Gastroesophageal sphincter (tissue), 4 donors: ENCODE measurements at regions not wholly inside any gene's neighbourhood (a gene's known extent, or its start where the extent isn't known, plus 50 kb on each side); places are given as distances from the start of the nearest gene placed in this dataset.

Source experiments
- ATAC-seq: fragments of 150-250 bp; one replicate; pipeline ENCODE4 v1.9.1; 2016; ENCODE audit warnings: mild to moderate bottlenecking, moderate library complexity
- H3K27ac ChIP-seq, 4 donors: fragments of 200-600 bp; sonication (generic) in 3 of 4; 1 replicate in 3 of 4; 2 replicates in 1 of 4; pipeline ENCODE4 v1.5.1; 2016 to 2019
- H3K27me3 ChIP-seq: fragments of 200-600 bp; sonication (generic); one replicate; pipeline ENCODE4 v1.5.1; 2019
- H3K36me3 ChIP-seq, 2 donors: fragments of 200-600 bp; sonication (generic); one replicate each; pipeline ENCODE4 v1.5.1; 2019; ENCODE audit warnings: control low read depth in 1 of 2
- H3K4me1 ChIP-seq, 3 donors: fragments of 200-600 bp; sonication (generic); 1 replicate in 2 of 3; 2 replicates in 1 of 3; pipeline ENCODE4 v1.5.1; 2016 to 2019; ENCODE audit warnings: control low read depth in 2 of 3
- H3K4me3 ChIP-seq, 2 donors: fragments of 200-600 bp; sonication (generic); one replicate each; pipeline ENCODE4 v1.5.1; 2019; ENCODE audit warnings: mild to moderate bottlenecking in 1 of 2, moderate library complexity in 1 of 2
- H3K9me3 ChIP-seq, 3 donors: fragments of 200-600 bp; sonication (generic); one replicate each; pipeline ENCODE4 v1.5.1; 2017 to 2019; ENCODE audit warnings: control low read depth in 2 of 3
- CTCF ChIP-seq, 4 experiments: fragments of 200-600 bp in 2 of 4; fragments of 450-650 bp in 2 of 4; sonication (generic) in 1 of 4; IDR thresholded peaks; one replicate each; pipeline ENCODE4 v1.5.1; 2017 to 2019; ENCODE audit warnings: antibody characterized with exemption in 4 of 4, mild to moderate bottlenecking in 2 of 4, moderate library complexity in 2 of 4
- EP300 ChIP-seq: sonication (generic); formaldehyde crosslinking; IDR thresholded peaks from one replicate; pipeline ENCODE4 v1.6.1; 2017; ENCODE audit warnings: antibody characterized with exemption, mild to moderate bottlenecking
- POLR2A ChIP-seq, 2 donors: fragments of 450-650 bp; IDR thresholded peaks; one replicate each; pipeline ENCODE4 v1.6.1; 2017; ENCODE audit warnings: antibody characterized with exemption in 2 of 2, mild to moderate bottlenecking in 2 of 2, moderate library complexity in 1 of 2
- POLR2AphosphoS5 ChIP-seq: sonication (generic); formaldehyde crosslinking; IDR thresholded peaks from one replicate; pipeline ENCODE4 v1.6.1; 2017; ENCODE audit warnings: antibody characterized with exemption
- WGBS, 2 donors: methylation state at CpG; one replicate each; pipeline ENCODE4 v1.1.5; 2018; ENCODE audit warnings: low coverage in 1 of 2; 5-methylcytosine and 5-hydroxymethylcytosine counted together

DNA sequence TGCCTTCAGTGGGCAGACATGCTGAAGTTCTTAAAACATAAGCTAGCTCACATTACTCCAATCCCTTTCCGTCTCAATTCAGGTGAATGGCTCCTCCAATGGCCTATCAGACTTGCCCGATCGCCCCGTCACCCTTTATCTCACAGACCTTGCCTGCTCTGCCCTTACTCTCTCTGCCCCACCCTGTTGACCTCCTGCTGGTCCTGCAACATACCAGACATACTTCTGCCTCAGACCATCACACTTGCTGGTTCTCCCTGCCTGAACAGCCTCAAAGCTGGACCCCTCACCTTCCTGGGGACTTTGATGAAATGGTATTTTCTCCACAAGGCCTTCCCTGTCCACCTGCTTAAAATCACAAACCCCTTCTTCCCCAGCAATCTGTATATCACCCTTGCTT, 340.1 kb upstream of the NR3C2 start:
- no peaks in the 10 kb centered on the region for H3K36me3 ChIP-seq
- H3K27ac ChIP-seq, result no peak overlapping the region
- H3K9me3 ChIP-seq, result no peaks in the 10 kb centered on the region
- TF ChIP-seq POLR2AphosphoS5, result no peak
- TF ChIP-seq POLR2A (IDR thresholded peaks at IDR 0.05), result no peak
- TF ChIP-seq CTCF (IDR thresholded peaks at IDR 0.05), result no peak
- no peak for TF ChIP-seq EP300
- H3K4me3 ChIP-seq, result no peak overlapping the region
- WGBS, 2 donors, result 84% methylated on average over 4 of the region's 4 CpGs; no CpG with 5 or more reads in 1 of the 2 donors
- no peaks in the 10 kb centered on the region for H3K27me3 ChIP-seq
- no peak for ATAC-seq
- peaks cover 0 to under 1% (median 0%) of the 10 kb centered on the region in 3 donors for H3K4me1 ChIP-seq

DNA sequence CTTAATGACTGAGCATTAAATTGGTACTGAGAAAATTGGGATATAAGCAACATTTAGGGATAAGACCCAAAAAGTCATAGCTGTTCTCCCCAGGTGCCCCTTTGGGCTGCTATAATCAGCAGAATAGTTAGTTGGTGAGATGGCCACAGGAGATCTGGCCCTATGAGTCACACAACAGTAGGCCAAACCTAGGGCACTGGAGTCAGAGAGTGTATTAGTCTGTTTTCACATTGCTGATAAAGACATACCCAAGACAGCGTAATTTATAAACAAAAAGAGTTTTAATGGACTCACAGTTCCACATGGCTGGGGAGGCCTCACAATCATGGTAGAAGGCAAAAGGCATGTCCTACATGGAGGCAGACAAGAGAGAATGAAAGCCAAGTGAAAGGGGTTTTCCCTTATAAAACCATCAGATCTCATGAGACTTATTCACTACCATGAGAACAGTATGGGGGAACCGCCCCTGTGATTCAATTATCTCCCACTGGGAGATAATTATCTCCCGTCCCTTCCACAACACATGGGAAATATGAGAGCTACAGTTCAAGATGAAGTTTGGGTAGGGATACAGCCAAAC, 338.3 kb upstream of the NR3C2 start:
- Histone ChIP-seq H3K27ac (no peak overlapping the region), H3K9me3 (no peaks in the 10 kb centered on the region), H3K27me3 (no peaks in the 10 kb centered on the region), H3K36me3 (no peaks in the 10 kb centered on the region), H3K4me1 (no peaks in the 10 kb centered on the region), H3K4me3 (no peak overlapping the region)
- WGBS, 2 donors, result 81 to 93% methylated on average over 2 to 3 of the region's 3 CpGs
- ATAC-seq, result no peak
- no peak for TF ChIP-seq POLR2AphosphoS5
- no peak for TF ChIP-seq CTCF (IDR thresholded peaks at IDR 0.05)
- TF ChIP-seq EP300, result no peak
- no peak for TF ChIP-seq POLR2A (IDR thresholded peaks at IDR 0.05)

DNA sequence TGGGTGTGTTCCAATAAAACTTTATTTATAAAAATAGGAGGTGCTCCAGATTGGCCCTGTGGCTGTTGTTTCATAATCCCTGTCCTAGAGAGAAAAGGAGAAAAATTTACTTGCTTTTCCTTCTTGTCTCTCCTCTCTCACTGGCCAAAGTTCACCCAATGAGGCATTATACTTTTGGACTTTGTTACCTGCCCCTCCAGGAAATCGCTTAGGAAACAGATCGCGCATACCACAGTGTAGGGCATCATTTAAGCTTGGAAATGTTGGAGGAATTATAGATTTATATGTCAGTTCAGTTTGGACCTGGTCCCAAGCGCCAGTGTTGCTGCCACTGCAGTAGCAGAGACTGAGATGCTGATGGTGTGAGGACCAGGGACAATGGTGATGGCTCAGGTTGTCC, 337.6 kb upstream of the NR3C2 start:
- no peaks in the 10 kb centered on the region for H3K36me3 ChIP-seq
- no peaks in the 10 kb centered on the region for H3K4me1 ChIP-seq
- H3K27ac ChIP-seq, result no peak overlapping the region
- WGBS, 2 donors, result 87 to 100% methylated on average over 3 of the region's 4 CpGs
- TF ChIP-seq CTCF (IDR thresholded peaks at IDR 0.05), result no peak
- no peak for TF ChIP-seq EP300
- TF ChIP-seq POLR2A (IDR thresholded peaks at IDR 0.05), result no peak
- no peaks in the 10 kb centered on the region for H3K9me3 ChIP-seq
- no peak for ATAC-seq
- H3K27me3 ChIP-seq, result no peaks in the 10 kb centered on the region
- no peak overlapping the region for H3K4me3 ChIP-seq

DNA sequence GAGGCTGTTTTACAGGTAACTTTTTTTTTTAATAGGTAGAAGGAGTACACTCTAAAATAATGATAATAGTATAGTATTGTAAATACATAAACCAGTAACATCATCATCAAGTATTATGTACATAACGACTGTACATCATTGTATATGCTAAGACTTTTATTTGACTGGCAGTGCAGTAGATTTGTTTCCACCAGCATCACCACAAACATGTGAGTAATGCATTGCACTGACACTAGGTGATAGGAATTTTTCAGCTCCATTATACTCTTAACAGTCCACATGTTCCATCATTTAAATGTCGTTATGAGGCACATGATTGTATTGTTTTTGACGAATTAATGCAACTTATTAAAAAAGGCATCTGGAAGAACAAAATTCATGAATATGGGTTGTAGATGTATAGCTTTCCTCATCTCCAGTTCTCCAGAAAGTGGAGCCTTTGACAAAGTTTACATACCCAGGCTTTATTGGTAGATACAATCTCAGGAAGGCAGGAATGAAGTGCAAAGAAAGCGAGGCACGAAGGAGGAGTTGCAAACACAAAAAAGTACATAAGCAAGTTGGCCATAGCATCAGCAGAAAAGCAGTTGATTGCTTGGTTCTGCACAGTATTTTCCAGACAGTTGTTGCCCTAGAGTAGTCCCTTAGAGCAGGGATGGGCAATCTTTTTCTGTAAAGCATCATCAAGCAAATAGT, 336.9 kb upstream of the NR3C2 start:
- TF ChIP-seq CTCF (IDR thresholded peaks at IDR 0.05), result no peak
- TF ChIP-seq POLR2A (IDR thresholded peaks at IDR 0.05), result no peak
- TF ChIP-seq EP300, result no peak
- TF ChIP-seq POLR2AphosphoS5, result no peak
- 82 to 88% methylated on average over 5 of the region's 5 CpGs for WGBS, 2 donors

GRCh38 chr4:148776941-148777340, 334.7 kb upstream of the NR3C2 start:
- Histone ChIP-seq H3K36me3 (no peaks in the 10 kb centered on the region), H3K27ac (no peak overlapping the region), H3K9me3 (no peaks in the 10 kb centered on the region), H3K27me3 (no peaks in the 10 kb centered on the region), H3K4me1 (no peaks in the 10 kb centered on the region), H3K4me3 (no peak overlapping the region)
- 36 to 55% methylated on average over 3 of the region's 3 CpGs for WGBS, 2 donors
- ATAC-seq, result no peak
- TF ChIP-seq POLR2A (IDR thresholded peaks at IDR 0.05) (no peak), POLR2AphosphoS5 (no peak), EP300 (no peak), CTCF (IDR thresholded peaks at IDR 0.05) (no peak)

More for the DNA sequence above, 336.9 kb upstream of the NR3C2 start:
- H3K9me3 ChIP-seq, result no peaks in the 10 kb centered on the region
- H3K4me3 ChIP-seq, result no peak overlapping the region
- ATAC-seq, result no peak
- H3K27me3 ChIP-seq, result no peaks in the 10 kb centered on the region
- H3K27ac ChIP-seq, result no peak overlapping the region
- H3K36me3 ChIP-seq, result no peaks in the 10 kb centered on the region
- no peaks in the 10 kb centered on the region for H3K4me1 ChIP-seq
